HG02884 (cell line): ENCODE measurements at regions not wholly inside any gene's neighbourhood (a gene's known extent, or its start where the extent isn't known, plus 50 kb on each side); places are given as distances from the start of the nearest gene placed in this dataset.
"Not testable (repeated sequence)": the region's sequence is repeated elsewhere in the genome, so short reads cannot be mapped to it uniquely, and the experiment has no call there.

Experiments used
- ATAC-seq: cut with Tn5 transposase; IDR thresholded peaks from one replicate; pipeline ENCODE4 v1.9.1; 2021; ENCODE audit warnings: mild to moderate bottlenecking, moderate library complexity; ENCODE audit not compliant: unreplicated experiment

DNA sequence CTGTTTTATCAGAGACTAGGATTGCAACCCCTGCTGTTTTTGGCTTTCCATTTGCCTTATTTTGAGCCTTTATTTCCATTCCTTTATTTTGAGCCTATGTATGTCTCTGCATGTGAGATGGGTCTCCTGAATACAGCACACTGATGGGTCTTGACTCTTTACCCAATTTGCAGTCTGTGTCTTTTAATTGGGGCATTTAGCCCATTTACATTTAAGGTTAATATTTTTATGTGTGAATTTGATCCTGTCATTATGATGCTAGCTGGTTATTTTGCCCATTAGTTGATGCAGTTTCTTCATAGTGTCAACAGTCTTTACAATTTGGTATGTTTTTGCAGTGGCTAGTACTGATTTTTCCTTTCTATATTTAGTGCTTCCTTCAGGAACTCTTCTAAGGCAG lies 88.5 kb upstream of the HCCS start:
- ATAC-seq, result not testable (repeated sequence)

DNA sequence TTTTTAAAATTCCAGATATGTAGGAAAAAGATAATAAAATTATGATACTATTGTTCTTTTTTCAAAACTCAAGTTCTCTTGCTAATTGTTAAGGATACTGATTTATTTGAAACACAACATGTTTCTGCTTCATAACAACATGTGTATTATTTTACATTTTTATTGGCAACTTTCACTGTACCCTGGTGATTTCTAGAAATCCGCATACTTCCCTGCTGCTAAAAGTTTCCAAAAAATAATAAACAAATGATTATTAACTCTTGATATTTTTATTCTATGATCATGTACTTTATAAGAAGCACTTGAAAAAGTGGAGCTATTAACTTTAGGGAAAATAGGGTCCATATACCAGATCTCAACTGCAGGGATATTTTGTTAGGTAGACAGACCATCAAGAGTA lies 71.2 kb upstream of the HCCS start:
- ATAC-seq, result no peak

DNA sequence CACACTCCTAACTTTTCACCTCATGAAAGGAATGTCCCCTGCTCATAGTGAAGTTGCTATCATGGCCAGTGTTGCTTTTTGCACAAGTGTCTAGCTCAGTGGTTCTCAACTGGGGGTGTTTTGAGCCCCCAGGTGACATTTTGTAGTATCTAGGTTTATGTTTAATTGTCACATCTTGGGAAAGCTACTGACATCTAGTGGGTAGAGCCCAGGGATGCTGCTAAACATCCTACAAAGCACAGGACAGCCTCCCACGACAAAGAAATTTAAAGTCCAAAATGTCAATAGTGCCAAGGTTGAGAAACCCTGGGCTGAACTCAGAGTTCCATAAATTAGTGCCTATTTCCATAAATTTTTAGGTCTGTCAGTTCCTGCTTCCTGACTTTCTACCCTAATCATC lies 70.7 kb upstream of the HCCS start:
- no peak for ATAC-seq

DNA sequence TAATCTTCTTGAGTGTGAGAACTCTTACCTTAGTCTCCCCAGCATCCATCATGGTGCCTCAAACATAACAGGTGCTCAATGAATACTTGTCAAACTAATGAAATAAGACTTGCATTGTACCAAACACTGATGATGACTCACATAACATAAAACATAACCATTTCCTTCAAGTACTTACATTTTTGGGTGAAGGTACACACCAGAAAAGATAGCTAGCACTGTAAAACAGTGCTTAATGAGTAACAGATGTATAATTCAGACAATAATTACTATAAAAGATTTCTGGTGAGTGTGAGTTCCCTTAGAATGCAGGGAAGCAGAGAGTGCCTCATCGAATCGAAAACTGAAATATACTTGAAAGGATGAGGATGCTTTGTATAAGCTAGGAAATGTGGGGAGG lies 70.1 kb upstream of the HCCS start:
- ATAC-seq, result no peak

DNA sequence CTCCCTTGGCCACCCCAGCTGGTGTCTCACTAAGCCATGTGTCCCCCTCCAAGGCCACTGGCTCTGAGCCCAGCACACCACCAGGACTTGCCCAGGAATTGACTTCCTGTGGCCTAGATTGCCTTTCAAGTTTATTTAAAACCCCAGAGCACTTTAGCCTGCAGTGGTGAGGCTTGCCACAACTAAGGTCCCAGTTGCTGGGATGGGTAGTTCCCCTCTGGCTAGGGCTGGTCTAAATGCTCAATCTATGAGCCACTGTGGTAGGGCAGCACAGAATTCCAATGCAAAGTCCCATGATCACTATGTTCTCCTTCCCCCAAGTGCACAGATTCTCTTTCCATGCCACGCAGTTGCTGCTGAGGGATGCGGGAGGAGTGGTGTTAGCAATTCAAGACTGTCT lies 61.1 kb upstream of the HCCS start:
- ATAC-seq, result no peak

DNA sequence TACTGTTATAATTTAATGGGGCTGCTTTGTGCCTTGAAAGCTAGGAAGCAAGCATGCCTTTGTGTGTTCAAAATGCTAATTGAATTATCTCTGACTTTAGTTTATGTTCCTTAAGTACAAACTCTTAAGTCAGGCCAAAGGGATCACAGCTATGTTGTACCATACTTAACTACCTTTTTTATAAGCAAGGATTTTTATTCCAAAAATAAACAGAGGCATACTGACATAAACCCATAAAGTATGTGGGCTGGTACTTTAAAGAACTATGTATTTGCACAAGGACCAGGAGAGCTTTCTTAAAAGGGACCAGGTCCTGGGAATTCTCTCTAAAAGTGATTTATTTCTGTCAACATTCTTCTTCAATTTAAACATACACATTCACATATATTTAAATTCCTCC lies 57.8 kb upstream of the HCCS start:
- ATAC-seq, result no peak

DNA sequence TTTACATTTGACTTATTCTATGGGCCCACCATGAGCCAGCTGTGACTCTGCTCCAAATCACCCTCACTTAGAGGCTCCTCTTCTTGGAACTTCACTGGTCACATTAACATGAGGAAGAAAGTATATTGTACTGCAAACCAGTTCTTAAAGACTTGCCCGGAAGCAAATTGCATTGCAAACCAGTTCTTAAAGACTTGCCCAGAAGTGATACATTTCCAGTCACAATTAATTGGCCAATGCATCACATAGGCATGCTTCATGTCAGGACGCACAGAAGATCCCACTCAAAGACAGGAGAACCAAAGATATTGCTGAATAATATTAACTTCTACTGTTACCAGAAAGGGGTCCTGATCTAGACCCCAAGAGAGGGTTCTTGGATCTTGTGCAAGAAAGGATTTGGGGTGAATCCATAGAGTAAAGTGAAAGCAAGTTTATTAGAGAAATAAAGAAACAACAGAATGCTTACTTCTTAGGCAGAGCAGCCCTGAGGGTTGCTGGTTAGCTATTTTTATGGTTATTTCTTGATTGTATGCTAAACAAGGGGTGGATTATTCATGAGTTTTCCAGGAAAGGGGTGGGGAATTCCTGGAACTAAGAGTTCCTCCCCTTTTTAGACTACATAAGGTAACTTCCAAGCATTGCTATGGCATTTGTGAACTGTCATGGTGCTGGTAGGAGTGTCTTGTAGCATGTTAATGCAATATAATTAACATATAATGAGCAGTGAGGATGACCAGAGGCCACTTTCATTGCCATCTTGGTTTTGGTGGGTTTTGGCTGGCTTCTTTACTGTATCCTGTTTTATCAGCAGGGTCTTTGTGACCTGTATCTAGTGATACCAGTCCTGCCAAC lies 54.6 kb upstream of the HCCS start:
- ATAC-seq, result no peak

DNA sequence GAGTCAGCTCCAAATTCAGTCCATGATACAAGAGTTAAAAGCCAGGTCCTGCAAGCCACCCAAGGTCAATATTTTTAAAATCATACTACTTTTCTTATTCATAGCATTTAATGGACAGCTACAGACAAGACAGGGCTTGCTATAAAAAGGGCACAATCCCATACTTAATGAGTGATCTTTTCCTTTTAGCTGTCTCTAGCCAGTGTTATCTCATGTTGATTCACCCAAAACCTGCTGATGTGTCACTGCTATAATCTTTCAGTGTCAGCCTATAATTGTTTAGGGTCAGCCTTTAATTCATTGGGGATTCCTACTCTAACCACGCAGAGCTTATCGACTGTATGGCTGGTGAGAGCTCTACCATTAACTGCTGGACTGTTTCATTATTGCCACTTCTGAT lies 51.2 kb upstream of the HCCS start:
- ATAC-seq, result no peak
